Stimulated activated CD8-positive, alpha-beta memory T cell treated with anti-CD3 and anti-CD28 coated beads, Interleukin-4, amount 100 ng/mL, for 48 hours (primary cell): ENCODE measurements at regions not wholly inside any gene's neighbourhood (a gene's known extent, or its start where the extent isn't known, plus 50 kb on each side); places are given as distances from the start of the nearest gene placed in this dataset.
"Not testable (repeated sequence)": the region's sequence is repeated elsewhere in the genome, so short reads cannot be mapped to it uniquely, and the experiment has no call there.

Experiments used
- DNase-seq: peaks from one replicate; pipeline ENCODE4 v3.0.0-alpha.2; 2020

- DNase-seq, result no peak
Observed at GRCh38 chr19:14328406-14328805, 52.8 kb upstream of the ADGRE5 start.

GRCh38 chr19:14327061-14327460 is 54.2 kb upstream of the ADGRE5 start:
- not testable (repeated sequence) for DNase-seq

GRCh38 chr19:14325863-14326262 is 55.4 kb upstream of the ADGRE5 start:
- no peak for DNase-seq

GRCh38 chr19:14325134-14325533 is 56.1 kb upstream of the ADGRE5 start:
- no peak for DNase-seq

GRCh38 chr19:14322889-14323463 is 58.3 kb upstream of the ADGRE5 start:
- DNase-seq, result no peak

- DNase-seq, result no peak
Observed at GRCh38 chr19:14320253-14320652, 61.0 kb upstream of the ADGRE5 start.

- DNase-seq, result not testable (repeated sequence)
Observed at GRCh38 chr19:14319720-14320119, 61.5 kb upstream of the ADGRE5 start.

- peak; percentile 29 for DNase-seq
Observed at GRCh38 chr19:14318873-14319272, 62.4 kb upstream of the ADGRE5 start.

GRCh38 chr19:14317157-14317556 is 64.1 kb upstream of the ADGRE5 start:
- DNase-seq, result no peak

- no peak for DNase-seq
Observed at GRCh38 chr19:14315433-14315832, 65.8 kb upstream of the ADGRE5 start.

GRCh38 chr19:14310055-14310454 is 71.2 kb upstream of the ADGRE5 start:
- no peak for DNase-seq

GRCh38 chr19:14305706-14306105 is 75.5 kb upstream of the ADGRE5 start:
- no peak for DNase-seq

GRCh38 chr19:14301150-14301549 is 80.1 kb upstream of the ADGRE5 start:
- no peak for DNase-seq

GRCh38 chr19:14300303-14300702 is 80.9 kb upstream of the ADGRE5 start:
- no peak for DNase-seq

GRCh38 chr19:14299224-14299827 is 81.9 kb upstream of the ADGRE5 start:
- DNase-seq, result not testable (repeated sequence)

GRCh38 chr19:14297883-14298576 is 83.2 kb upstream of the ADGRE5 start:
- not testable (repeated sequence) for DNase-seq

GRCh38 chr19:14294974-14295373 is 86.3 kb upstream of the ADGRE5 start:
- DNase-seq, result peak; percentile 71

- DNase-seq, result not testable (repeated sequence)
Observed at GRCh38 chr19:14293816-14294170, 87.5 kb upstream of the ADGRE5 start.

- not testable (repeated sequence) for DNase-seq
Observed at GRCh38 chr19:14293101-14293815, 87.3 kb upstream of the ADGRL1 start.

GRCh38 chr19:14289810-14290209 is 83.8 kb upstream of the ADGRL1 start:
- DNase-seq, result not testable (repeated sequence)

- DNase-seq, result not testable (repeated sequence)
Observed at GRCh38 chr19:14287837-14288236, 81.9 kb upstream of the ADGRL1 start.

GRCh38 chr19:14286594-14286993 is 80.6 kb upstream of the ADGRL1 start:
- not testable (repeated sequence) for DNase-seq

GRCh38 chr19:14285726-14286125 is 79.8 kb upstream of the ADGRL1 start:
- not testable (repeated sequence) for DNase-seq
